WTC11 (cell line): ENCODE measurements at regions not wholly inside any gene's neighbourhood (a gene's known extent, or its start where the extent isn't known, plus 50 kb on each side); places are given as distances from the start of the nearest gene placed in this dataset.

Source experiments
- ATAC-seq: fragments of 200-7000 bp; cut with Tn5 transposase; 2 replicates; pipeline ENCODE4 v1.10.0; 2021; ENCODE audit warnings: mild to moderate bottlenecking, moderate library complexity
- CTCF ChIA-PET: fragments of 300-600 bp; sonication (Branson Sonifier 250); formaldehyde crosslinking; loops from one replicate; lab custom pipeline; 2021; ENCODE audit warnings: antibody characterized with exemption; lab: Charles Lee
- POLR2A ChIA-PET: fragments of 350-600 bp; sonication (Branson Sonifier 250); formaldehyde crosslinking; loops from one replicate; lab custom pipeline; 2021; ENCODE audit warnings: antibody characterized with exemption; lab: Charles Lee
- DNase-seq: peaks from one replicate; pipeline ENCODE4 v3.0.0; 2021; ENCODE audit warnings: low spot score
- H3K27ac Mint-ChIP-seq: 2 replicates; pipeline ENCODE4 v1.8.0; 2021; ENCODE audit warnings: mixed read lengths
- H3K27me3 Mint-ChIP-seq: 2 replicates; pipeline ENCODE4 v1.8.0; 2021; ENCODE audit warnings: low read depth, mild to moderate bottlenecking, moderate library complexity, mixed read lengths
- H3K36me3 Mint-ChIP-seq: 2 replicates; pipeline ENCODE4 v1.8.0; 2021; ENCODE audit warnings: mixed read lengths
- H3K4me1 Mint-ChIP-seq: 2 replicates; pipeline ENCODE4 v1.8.0; 2022; ENCODE audit warnings: mixed read lengths
- H3K4me3 Mint-ChIP-seq: 2 replicates; pipeline ENCODE4 v1.8.0; 2021; ENCODE audit warnings: mild to moderate bottlenecking, moderate library complexity, mixed read lengths
- H3K9me3 Mint-ChIP-seq: 2 replicates; pipeline ENCODE4 v1.8.0; 2021; ENCODE audit warnings: mixed read lengths
- AR ChIP-seq: fragments of 250-450 bp; sonication (Bioruptor Pico); IDR thresholded peaks from 2 replicates; pipeline ENCODE4 v1.9.0; 2021; ENCODE audit warnings: mild to moderate bottlenecking
- CTCF ChIP-seq: fragments of 200-600 bp; IDR thresholded peaks from 2 replicates; pipeline ENCODE4 v1.8.0; 2022; ENCODE audit warnings: antibody characterized with exemption
- EMX1 ChIP-seq: fragments of 250-450 bp; sonication (Bioruptor Pico); IDR thresholded peaks from 2 replicates; pipeline ENCODE4 v1.8.0; 2021; ENCODE audit warnings: mild to moderate bottlenecking
- ETV6 ChIP-seq: sonication (generic); formaldehyde crosslinking; IDR thresholded peaks from 2 replicates; pipeline ENCODE4 v1.8.1; 2022; ENCODE audit warnings: mild to moderate bottlenecking, missing genetic modification reagents
- FOXP1 ChIP-seq: sonication (generic); formaldehyde crosslinking; IDR thresholded peaks from 2 replicates; pipeline ENCODE4 v1.8.0; 2022; ENCODE audit warnings: missing genetic modification reagents, mild to moderate bottlenecking, moderate library complexity, borderline replicate concordance
- GTF2I ChIP-seq: fragments of 250-450 bp; sonication (Bioruptor Pico); conservative IDR thresholded peaks from 2 replicates; pipeline ENCODE4 v1.4.0; 2021; ENCODE audit warnings: mild to moderate bottlenecking
- IRF2 ChIP-seq: sonication (generic); formaldehyde crosslinking; IDR thresholded peaks from 2 replicates; pipeline ENCODE4 v1.8.0; 2022; ENCODE audit warnings: low read depth, missing genetic modification reagents, borderline replicate concordance
- JUN ChIP-seq: sonication (generic); formaldehyde crosslinking; IDR thresholded peaks from 2 replicates; pipeline ENCODE4 v1.8.0; 2023; ENCODE audit warnings: mild to moderate bottlenecking, missing genetic modification reagents
- NFE2L1 ChIP-seq: sonication (generic); formaldehyde crosslinking; IDR thresholded peaks from 2 replicates; pipeline ENCODE4 v1.8.1; 2023; ENCODE audit warnings: missing genetic modification reagents
- NR1H2 ChIP-seq: sonication (generic); formaldehyde crosslinking; IDR thresholded peaks from 2 replicates; pipeline ENCODE4 v1.9.0; 2021; ENCODE audit warnings: mild to moderate bottlenecking, moderate library complexity, missing genetic modification reagents
- NR3C1 ChIP-seq: sonication (generic); formaldehyde crosslinking; conservative IDR thresholded peaks from 2 replicates; pipeline ENCODE4 v1.8.1; 2023; ENCODE audit warnings: low read depth, mild to moderate bottlenecking, missing genetic modification reagents
- OVOL2 ChIP-seq: fragments of 250-450 bp; sonication (Bioruptor Pico); IDR thresholded peaks from 2 replicates; pipeline ENCODE4 v1.9.0; 2021; ENCODE audit warnings: mild to moderate bottlenecking, borderline replicate concordance
- PRRX2 ChIP-seq: fragments of 250-450 bp; sonication (Bioruptor Pico); IDR thresholded peaks from 2 replicates; pipeline ENCODE4 v1.8.0; 2021; ENCODE audit warnings: mild to moderate bottlenecking
- RORB ChIP-seq: fragments of 250-450 bp; sonication (Bioruptor Pico); IDR thresholded peaks from 2 replicates; pipeline ENCODE4 v1.9.0; 2021; ENCODE audit warnings: mild to moderate bottlenecking
- SMAD3 ChIP-seq: sonication (generic); formaldehyde crosslinking; IDR thresholded peaks from 2 replicates; pipeline ENCODE4 v1.8.0; 2022; ENCODE audit warnings: missing genetic modification reagents, mild to moderate bottlenecking, borderline replicate concordance
- SP1 ChIP-seq: sonication (generic); formaldehyde crosslinking; conservative IDR thresholded peaks from 2 replicates; pipeline ENCODE4 v1.8.1; 2022; ENCODE audit warnings: missing genetic modification reagents
- TCF7 ChIP-seq: sonication (generic); formaldehyde crosslinking; IDR thresholded peaks from 2 replicates; pipeline ENCODE4 v1.8.0; 2022; ENCODE audit warnings: mild to moderate bottlenecking, low read depth, missing genetic modification reagents, moderate library complexity
- USF1 ChIP-seq: sonication (generic); formaldehyde crosslinking; IDR thresholded peaks from 2 replicates; pipeline ENCODE4 v1.8.0; 2022; ENCODE audit warnings: mild to moderate bottlenecking, missing genetic modification reagents
- ZBTB21 ChIP-seq: sonication (generic); formaldehyde crosslinking; IDR thresholded peaks from 2 replicates; pipeline ENCODE4 v1.8.1; 2023; ENCODE audit warnings: mild to moderate bottlenecking, missing genetic modification reagents, borderline replicate concordance
- ZNF219 ChIP-seq: sonication (generic); formaldehyde crosslinking; IDR thresholded peaks from 2 replicates; pipeline ENCODE4 v1.8.0; 2023; ENCODE audit warnings: missing genetic modification reagents, mild to moderate bottlenecking, borderline replicate concordance
- ZNF263 ChIP-seq: sonication (generic); formaldehyde crosslinking; IDR thresholded peaks from 2 replicates; pipeline ENCODE4 v1.8.1; 2022; ENCODE audit warnings: low read depth, mild to moderate bottlenecking, moderate library complexity, missing genetic modification reagents
- ZNF512 ChIP-seq: sonication (generic); formaldehyde crosslinking; IDR thresholded peaks from 2 replicates; pipeline ENCODE4 v1.8.1; 2022; ENCODE audit warnings: missing genetic modification reagents, borderline replicate concordance
- TF ChIP-seq, protein P1 (sequence below): sonication (generic); formaldehyde crosslinking; IDR thresholded peaks from 2 replicates; pipeline ENCODE4 v1.8.0; 2023; ENCODE audit warnings: missing genetic modification reagents
- TF ChIP-seq, protein P2 (sequence below): sonication (generic); formaldehyde crosslinking; conservative IDR thresholded peaks from 2 replicates; pipeline ENCODE4 v1.8.1; 2023; ENCODE audit warnings: mild to moderate bottlenecking, low read depth, missing genetic modification reagents, moderate library complexity

- CTCF ChIA-PET = no interaction called here
- no peak for DNase-seq
These were observed 146.8 kb upstream of the KCNJ3 start for GRCh38 chr2:154551649-154552048.

DNA sequence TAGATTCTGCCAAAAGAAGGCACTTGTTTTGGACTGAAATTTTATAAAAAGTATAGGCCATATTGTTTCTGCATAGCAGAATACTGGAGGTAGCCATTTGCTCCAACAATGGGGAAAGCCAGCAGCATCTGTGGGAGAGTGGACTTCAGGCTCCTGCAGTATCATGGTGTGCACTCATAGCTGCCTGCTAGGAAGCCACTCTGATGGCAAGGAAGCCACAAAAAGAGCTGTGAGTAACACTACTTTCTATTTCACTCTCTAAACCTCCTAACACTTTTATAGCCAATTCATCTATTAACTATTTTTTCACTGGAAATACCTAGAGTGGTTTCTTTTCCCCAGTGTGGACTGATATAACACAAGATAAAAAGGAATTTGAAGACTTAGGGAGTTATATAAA is 144.4 kb upstream of the KCNJ3 start:
- Mint-ChIP-seq H3K36me3 (no peaks in the 10 kb centered on the region; the same call in 1 of the 2 replicates), H3K9me3 (peaks cover 5% of the 10 kb centered on the region), H3K4me1 (no peaks in the 10 kb centered on the region), H3K27me3 (no peaks in the 10 kb centered on the region), H3K27ac (no peak overlapping the region), H3K4me3 (no peak overlapping the region)
- ChIA-PET POLR2A (no interaction called here), CTCF (no interaction called here)
- DNase-seq = no peak
- TF ChIP-seq NR1H2 (no peak), NFE2L1 (CRISPR knock-in tag) (no peak)
- no peak for ATAC-seq

More at GRCh38 chr2:154551649-154552048, 146.8 kb upstream of the KCNJ3 start:
- no peak for ATAC-seq
- Mint-ChIP-seq H3K4me1 (no peaks in the 10 kb centered on the region), H3K4me3 (no peak overlapping the region), H3K27ac (no peak overlapping the region), H3K27me3 (no peaks in the 10 kb centered on the region), H3K36me3 (peaks cover 11% of the 10 kb centered on the region), H3K9me3 (peaks cover 16% of the 10 kb centered on the region)
- TF ChIP-seq USF1 (CRISPR knock-in tag) = no peak
- TF ChIP-seq ZNF219 (CRISPR knock-in tag) = no peak
- TF ChIP-seq NFE2L1 (CRISPR knock-in tag) = no peak
- no peak for TF ChIP-seq SP1 (CRISPR knock-in tag)
- no peak for TF ChIP-seq GTF2I (CRISPR knock-in tag)
- TF ChIP-seq OVOL2 (CRISPR knock-in tag) = no peak
- no peak for TF ChIP-seq IRF2 (CRISPR knock-in tag)
- no peak for TF ChIP-seq NR3C1 (CRISPR knock-in tag)
- TF ChIP-seq ZBTB21 = no peak
- no peak for TF ChIP-seq ZNF263 (CRISPR knock-in tag)
- no peak for TF ChIP-seq JUN (CRISPR knock-in tag)
- TF ChIP-seq ETV6 (CRISPR knock-in tag) = no peak
- TF ChIP-seq PRRX2 = no peak
- no peak for TF ChIP-seq RORB (CRISPR knock-in tag)
- TF ChIP-seq, protein P1, sequence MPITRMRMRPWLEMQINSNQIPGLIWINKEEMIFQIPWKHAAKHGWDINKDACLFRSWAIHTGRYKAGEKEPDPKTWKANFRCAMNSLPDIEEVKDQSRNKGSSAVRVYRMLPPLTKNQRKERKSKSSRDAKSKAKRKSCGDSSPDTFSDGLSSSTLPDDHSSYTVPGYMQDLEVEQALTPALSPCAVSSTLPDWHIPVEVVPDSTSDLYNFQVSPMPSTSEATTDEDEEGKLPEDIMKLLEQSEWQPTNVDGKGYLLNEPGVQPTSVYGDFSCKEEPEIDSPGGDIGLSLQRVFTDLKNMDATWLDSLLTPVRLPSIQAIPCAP (CRISPR knock-in tag) = no peak
- no peak for TF ChIP-seq CTCF
- POLR2A ChIA-PET = no interaction called here

DNA sequence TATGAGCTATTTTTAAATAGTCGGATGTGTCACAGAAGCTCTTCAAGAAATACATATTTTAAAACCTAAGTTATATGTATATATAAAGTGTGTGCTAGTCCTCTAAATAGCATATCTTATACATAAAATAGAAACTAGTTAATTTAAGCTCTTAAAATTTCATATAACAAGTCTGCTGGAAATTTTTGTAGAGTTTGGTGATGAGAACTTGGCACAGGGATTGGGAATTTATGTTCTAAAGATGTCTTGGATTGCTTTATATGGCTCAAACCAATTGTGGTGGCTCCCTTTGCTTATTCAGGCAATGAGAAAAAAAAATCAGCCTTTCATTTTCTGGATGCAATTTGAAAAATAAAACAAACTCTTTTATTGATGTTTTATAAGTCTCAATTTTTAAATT is 142.8 kb upstream of the KCNJ3 start:
- POLR2A ChIA-PET = no interaction called here
- H3K4me1 Mint-ChIP-seq = no peaks in the 10 kb centered on the region
- CTCF ChIA-PET = interaction anchor here (0.6 kb wide), 1 partner anchor 247 kb away, joined by 3 read pairs; no protein-coding TSS in a partner anchor
- ATAC-seq (no peak), DNase-seq (no peak)
- H3K9me3 Mint-ChIP-seq = peaks cover 5% of the 10 kb centered on the region
- no peak overlapping the region for H3K4me3 Mint-ChIP-seq
- no peak overlapping the region for H3K27ac Mint-ChIP-seq
- no peaks in the 10 kb centered on the region; the same call in 1 of the 2 replicates for H3K36me3 Mint-ChIP-seq
- H3K27me3 Mint-ChIP-seq = no peaks in the 10 kb centered on the region
- TF ChIP-seq FOXP1 (CRISPR knock-in tag) (no peak), TCF7 (no peak), EMX1 (CRISPR knock-in tag) (no peak), GTF2I (CRISPR knock-in tag) (no peak), SMAD3 (CRISPR knock-in tag) (no peak), AR (CRISPR knock-in tag) (no peak), SP1 (CRISPR knock-in tag) (no peak), ZNF512 (no peak)
- TF ChIP-seq, protein P2, sequence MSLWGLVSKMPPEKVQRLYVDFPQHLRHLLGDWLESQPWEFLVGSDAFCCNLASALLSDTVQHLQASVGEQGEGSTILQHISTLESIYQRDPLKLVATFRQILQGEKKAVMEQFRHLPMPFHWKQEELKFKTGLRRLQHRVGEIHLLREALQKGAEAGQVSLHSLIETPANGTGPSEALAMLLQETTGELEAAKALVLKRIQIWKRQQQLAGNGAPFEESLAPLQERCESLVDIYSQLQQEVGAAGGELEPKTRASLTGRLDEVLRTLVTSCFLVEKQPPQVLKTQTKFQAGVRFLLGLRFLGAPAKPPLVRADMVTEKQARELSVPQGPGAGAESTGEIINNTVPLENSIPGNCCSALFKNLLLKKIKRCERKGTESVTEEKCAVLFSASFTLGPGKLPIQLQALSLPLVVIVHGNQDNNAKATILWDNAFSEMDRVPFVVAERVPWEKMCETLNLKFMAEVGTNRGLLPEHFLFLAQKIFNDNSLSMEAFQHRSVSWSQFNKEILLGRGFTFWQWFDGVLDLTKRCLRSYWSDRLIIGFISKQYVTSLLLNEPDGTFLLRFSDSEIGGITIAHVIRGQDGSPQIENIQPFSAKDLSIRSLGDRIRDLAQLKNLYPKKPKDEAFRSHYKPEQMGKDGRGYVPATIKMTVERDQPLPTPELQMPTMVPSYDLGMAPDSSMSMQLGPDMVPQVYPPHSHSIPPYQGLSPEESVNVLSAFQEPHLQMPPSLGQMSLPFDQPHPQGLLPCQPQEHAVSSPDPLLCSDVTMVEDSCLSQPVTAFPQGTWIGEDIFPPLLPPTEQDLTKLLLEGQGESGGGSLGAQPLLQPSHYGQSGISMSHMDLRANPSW (CRISPR knock-in tag) = no peak
